ENCODE measurements at regions not wholly inside any gene's neighbourhood (a gene's known extent, or its start where the extent isn't known, plus 50 kb on each side); places are given as distances from the start of the nearest gene placed in this dataset.
"Not testable (repeated sequence)": the region's sequence is repeated elsewhere in the genome, so short reads cannot be mapped to it uniquely, and the experiment has no call there.

GRCh38 chr12:74021937-74022336 lies 515.7 kb upstream of the ATXN7L3B start:
- FAIRE-seq: no peak

- FAIRE-seq: no peak
These were observed 506.6 kb upstream of the ATXN7L3B start for GRCh38 chr12:74031045-74031444.

- no peak for FAIRE-seq
These were observed 504.1 kb upstream of the ATXN7L3B start for GRCh38 chr12:74033531-74033930.

GRCh38 chr12:74039138-74039537 lies 498.5 kb upstream of the ATXN7L3B start:
- not testable (repeated sequence) for FAIRE-seq

- no peak for FAIRE-seq
These were observed 494.3 kb upstream of the ATXN7L3B start for GRCh38 chr12:74043343-74043742.

GRCh38 chr12:74049348-74049747 lies 488.3 kb upstream of the ATXN7L3B start:
- no peak for FAIRE-seq

GRCh38 chr12:74051848-74052247 lies 485.8 kb upstream of the ATXN7L3B start:
- FAIRE-seq: no peak

- FAIRE-seq: no peak
These were observed 471.2 kb upstream of the ATXN7L3B start for GRCh38 chr12:74066476-74066875.

GRCh38 chr12:74071182-74071581 lies 466.5 kb upstream of the ATXN7L3B start:
- no peak for FAIRE-seq

GRCh38 chr12:74076918-74077317 lies 460.7 kb upstream of the ATXN7L3B start:
- FAIRE-seq: no peak

- no peak for FAIRE-seq
These were observed 432.2 kb upstream of the ATXN7L3B start for GRCh38 chr12:74105434-74105833.

- no peak for FAIRE-seq
These were observed 428.9 kb upstream of the ATXN7L3B start for GRCh38 chr12:74108729-74109128.

GRCh38 chr12:74111688-74112360 lies 425.8 kb upstream of the ATXN7L3B start:
- FAIRE-seq: no peak

- FAIRE-seq: no peak
These were observed 417.7 kb upstream of the ATXN7L3B start for GRCh38 chr12:74119811-74120362.

GRCh38 chr12:74120644-74121043 lies 417.0 kb upstream of the ATXN7L3B start:
- FAIRE-seq: no peak

GRCh38 chr12:74129702-74130101 lies 407.9 kb upstream of the ATXN7L3B start:
- no peak for FAIRE-seq

GRCh38 chr12:74144396-74144795 lies 393.2 kb upstream of the ATXN7L3B start:
- no peak for FAIRE-seq

- no peak for FAIRE-seq
These were observed 392.3 kb upstream of the ATXN7L3B start for GRCh38 chr12:74145328-74145727.

- FAIRE-seq: no peak
These were observed 388.8 kb upstream of the ATXN7L3B start for GRCh38 chr12:74148849-74149248.

- FAIRE-seq: peak; percentile 27
These were observed 385.3 kb upstream of the ATXN7L3B start for GRCh38 chr12:74152370-74152769.

- FAIRE-seq: no peak
These were observed 371.5 kb upstream of the ATXN7L3B start for GRCh38 chr12:74166096-74166495.

- no peak for FAIRE-seq
These were observed 368.0 kb upstream of the ATXN7L3B start for GRCh38 chr12:74169607-74170006.

GRCh38 chr12:74170645-74171477 lies 366.8 kb upstream of the ATXN7L3B start:
- no peak for FAIRE-seq

GRCh38 chr12:74171478-74171909 lies 366.1 kb upstream of the ATXN7L3B start:
- no peak for FAIRE-seq

All from islet of Langerhans (tissue), 1 donor.